HCT116 (cell line): ENCODE measurements at regions not wholly inside any gene's neighbourhood (a gene's known extent, or its start where the extent isn't known, plus 50 kb on each side); places are given as distances from the start of the nearest gene placed in this dataset.

Experiments used
- ATAC-seq: fragments of 200-7000 bp; cut with Tn5 transposase; 2 replicates; pipeline ENCODE4 v1.9.1; 2020; ENCODE audit warnings: mild to moderate bottlenecking, moderate library complexity
- BruUV-seq: library from RNA; stranded (reverse); fragments of 400-500 nt; replicated peaks from 2 replicates; lab custom pipeline; 2021; lab: Mats Ljungman, UMichigan
- CTCF ChIA-PET: fragments of 300-600 bp; sonication (Branson Sonifier 250); formaldehyde crosslinking; loops from one replicate; lab custom pipeline; 2021; ENCODE audit warnings: antibody characterized with exemption; lab: Charles Lee
- POLR2A ChIA-PET: fragments of 300-600, 350-600 bp; sonication (Branson Sonifier 250); formaldehyde crosslinking; loops from one replicate; lab custom pipeline; 2021; ENCODE audit warnings: antibody characterized with exemption; lab: Charles Lee
- RAD21 ChIA-PET, 2 experiments: fragments of 300-600 bp; sonication (Branson Sonifier 250); formaldehyde crosslinking; loops; one replicate each; lab custom pipeline; 2023; ENCODE audit warnings: low total read pairs in 2 of 2; ENCODE audit not compliant: uncharacterized antibody in 2 of 2, unreplicated experiment in 2 of 2, low non-redundant PET in 1 of 2; lab: Charles Lee
- DNase-seq: peaks from one replicate; pipeline ENCODE4 v3.0.0-alpha.2; 2010; ENCODE audit warnings: low read depth, low spot score
- H2AFZ ChIP-seq: fragments of 200-600 bp; shearing (Covaris generic), sonication (generic); 2 replicates; pipeline ENCODE4 v1.6.1; 2017; ENCODE audit warnings: low read depth, mixed run types, mixed read lengths, antibody characterized with exemption, low read length; ENCODE audit not compliant: poor library complexity, severe bottlenecking
- H3K27ac ChIP-seq: 2 replicates; pipeline ENCODE4 v1.5.1; 2012; ENCODE audit warnings: low read depth, low read length
- H3K27me3 ChIP-seq: fragments of 200-600 bp; sonication (generic); 2 replicates; pipeline ENCODE4 v1.6.1; 2016; ENCODE audit warnings: mixed run types, low read length, mixed read lengths; ENCODE audit not compliant: insufficient read depth
- H3K36me3 ChIP-seq, 2 experiments: fragments of 200-500 bp in 1 of 2; fragments of 200-600 bp in 1 of 2; sonication (Bioruptor generic) in 1 of 2; sonication (generic) in 1 of 2; 2 replicates each; pipeline versions ENCODE4 v1.5.1 to v1.6.1; 2014 to 2016; ENCODE audit warnings: low read length in 2 of 2, inconsistent platforms in 1 of 2, mixed read lengths in 1 of 2, mixed run types in 1 of 2; ENCODE audit not compliant: insufficient read depth in 2 of 2, control insufficient read depth in 1 of 2
- H3K4me1 ChIP-seq, 2 experiments: fragments of 200-600 bp in 1 of 2; sonication (generic) in 1 of 2; 2 replicates each; pipeline versions ENCODE4 v1.5.1 to v1.6.1; 2012 to 2017; ENCODE audit warnings: low read length in 2 of 2, inconsistent platforms in 1 of 2, mild to moderate bottlenecking in 1 of 2, mixed read lengths in 1 of 2, mixed run types in 1 of 2, moderate library complexity in 1 of 2; ENCODE audit not compliant: insufficient read depth in 2 of 2, control insufficient read depth in 1 of 2
- H3K4me2 ChIP-seq: fragments of 200-600 bp; sonication (generic); 2 replicates; pipeline ENCODE4 v1.6.1; 2017; ENCODE audit warnings: mixed run types, low read length, mixed read lengths
- H3K4me3 ChIP-seq, 2 experiments: fragments of 200-600 bp in 1 of 2; sonication (generic) in 1 of 2; replicated peaks in 1 of 2; 2 replicates each; pipeline ENCODE4 v1.5.1; 2011 to 2016; ENCODE audit warnings: low read length in 2 of 2, control low read depth in 1 of 2, low read depth in 1 of 2, mild to moderate bottlenecking in 1 of 2, mixed read lengths in 1 of 2, mixed run types in 1 of 2
- H3K79me2 ChIP-seq: fragments of 200-600 bp; sonication (generic); 2 replicates; pipeline ENCODE4 v1.6.1; 2017; ENCODE audit warnings: mild to moderate bottlenecking, mixed run types, low read length, moderate library complexity, mixed read lengths; ENCODE audit not compliant: insufficient read depth
- H3K9ac ChIP-seq: fragments of 200-600 bp; sonication (generic); 2 replicates; pipeline ENCODE4 v1.6.1; 2016; ENCODE audit warnings: low read length, mixed read lengths
- H3K9me2 ChIP-seq: fragments of 200-600 bp; sonication (generic), shearing (Covaris generic); 2 replicates; pipeline ENCODE4 v1.6.1; 2017; ENCODE audit warnings: mixed run types, mild to moderate bottlenecking, moderate library complexity; ENCODE audit not compliant: insufficient read depth
- H3K9me3 ChIP-seq, 2 experiments: fragments of 200-500 bp in 1 of 2; fragments of 200-600 bp in 1 of 2; sonication (Bioruptor generic) in 1 of 2; sonication (generic) in 1 of 2; 2 replicates each; pipeline ENCODE4 v1.6.1; 2014 to 2017; ENCODE audit warnings: low read length in 2 of 2, mixed read lengths in 2 of 2, inconsistent platforms in 1 of 2, low read depth in 1 of 2, mild to moderate bottlenecking in 1 of 2, mixed run types in 1 of 2, moderate library complexity in 1 of 2; ENCODE audit not compliant: control insufficient read depth in 1 of 2, insufficient read depth in 1 of 2
- H4K20me1 ChIP-seq: fragments of 200-600 bp; sonication (generic), shearing (Covaris generic); 2 replicates; pipeline ENCODE4 v1.6.1; 2017; ENCODE audit warnings: mixed run types, mild to moderate bottlenecking, moderate library complexity; ENCODE audit not compliant: insufficient read depth
- EZH2 ChIP-seq: fragments of 200-600 bp; sonication (generic); IDR thresholded peaks from 2 replicates; pipeline ENCODE4 v1.6.1; 2017; ENCODE audit warnings: antibody characterized with exemption, mixed run types
- EZH2phosphoT487 ChIP-seq: fragments of 200-600 bp; IDR thresholded peaks from 2 replicates; pipeline ENCODE4 v1.6.1; 2018; ENCODE audit warnings: antibody characterized with exemption, borderline replicate concordance
- POLR2A ChIP-seq: IDR thresholded peaks from 2 replicates; pipeline ENCODE4 v1.7.0; 2011; ENCODE audit warnings: borderline replicate concordance; ENCODE audit not compliant: insufficient read depth, insufficient read length; ENCODE audit errors: extremely low read depth
- RAD21 ChIP-seq: IDR thresholded peaks from 2 replicates; pipeline ENCODE4 v1.6.1; 2012; ENCODE audit warnings: low read depth, mild to moderate bottlenecking
- SP1 ChIP-seq: IDR thresholded peaks from 2 replicates; pipeline ENCODE4 v1.6.1; 2012; ENCODE audit warnings: low read depth
- SRF ChIP-seq: IDR thresholded peaks from 2 replicates; pipeline ENCODE4 v1.6.1; 2012; ENCODE audit warnings: low read depth
- TCF7L2 ChIP-seq: IDR thresholded peaks from 2 replicates; pipeline ENCODE4 v1.7.0; 2011; ENCODE audit warnings: borderline replicate concordance, inconsistent platforms; ENCODE audit not compliant: insufficient read depth, insufficient read length; ENCODE audit errors: extremely low read depth
- YY1 ChIP-seq: IDR thresholded peaks from 2 replicates; pipeline ENCODE4 v1.6.1; 2011; ENCODE audit warnings: low read length, low read depth, moderate library complexity, mild to moderate bottlenecking; ENCODE audit not compliant: insufficient replicate concordance; ENCODE audit errors: extremely low read depth
- intact Hi-C: fragments of 100-400 bp; cut with micrococcal nuclease; formaldehyde crosslinking; loops from 2 replicates; pipeline ENCODE4 v1.10.0; 2022
- TF ChIP-seq, protein P1 (sequence below): IDR thresholded peaks from 2 replicates; pipeline ENCODE4 v1.6.1; 2012
- TF ChIP-seq, protein P2 (sequence below): IDR thresholded peaks from 2 replicates; pipeline ENCODE4 v1.6.1; 2011; ENCODE audit warnings: mild to moderate bottlenecking, low read length, moderate library complexity; ENCODE audit not compliant: insufficient replicate concordance; ENCODE audit errors: extremely low read depth
- TF ChIP-seq, protein P3 (sequence below): IDR thresholded peaks from 2 replicates; pipeline ENCODE4 v1.6.1; 2012; ENCODE audit warnings: low read depth

DNA sequence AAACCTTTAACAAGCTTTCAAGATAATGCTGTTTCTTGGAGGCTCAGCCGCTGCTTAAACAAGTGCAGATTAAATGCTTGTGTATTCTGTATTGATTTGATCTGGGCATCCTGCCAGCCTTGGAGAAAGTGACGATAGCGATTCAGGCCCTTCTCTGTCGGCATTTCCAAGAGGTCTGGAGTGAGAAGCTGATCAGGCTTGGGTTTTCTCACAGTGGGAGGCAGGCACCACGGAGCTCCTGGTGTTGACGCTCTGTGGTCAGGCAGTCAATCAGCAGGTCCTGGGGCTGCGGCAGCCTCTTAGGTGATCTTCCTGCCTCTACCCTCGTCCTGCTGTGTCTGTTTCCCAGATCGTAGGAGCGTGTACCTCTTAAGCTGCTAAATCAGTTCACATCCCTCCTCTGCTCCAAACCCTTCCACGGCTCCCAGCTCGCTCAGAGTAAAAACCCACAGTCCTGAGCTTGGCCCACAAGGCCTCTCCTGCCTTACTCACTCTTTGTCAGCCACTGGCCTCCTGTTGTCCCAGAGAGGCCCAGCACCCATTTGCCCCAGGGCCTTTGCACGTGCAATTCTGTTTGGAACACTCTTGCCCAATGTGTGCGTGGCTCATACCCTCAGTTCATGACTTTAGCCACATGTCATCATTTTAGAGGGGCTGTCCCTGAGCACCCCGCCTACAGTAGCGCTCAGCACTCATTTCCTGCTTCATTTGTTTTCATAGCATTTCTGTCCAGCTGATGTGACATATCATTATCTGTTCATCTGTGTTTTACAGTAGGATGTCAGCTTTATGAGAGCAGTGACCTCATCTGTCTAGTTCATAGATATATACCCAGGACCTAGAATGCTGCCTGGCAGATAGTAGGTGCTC, 155.4 kb downstream of the AACS start:
- no peaks in the 10 kb centered on the region for H4K20me1 ChIP-seq
- no peak overlapping the region for H3K4me2 ChIP-seq
- no TSS peak for BruUV-seq
- ChIA-PET RAD21 (no interaction called here), CTCF (interaction anchor here (0.8 kb wide), 1 partner anchor 15 kb away, joined by 3 read pairs; no protein-coding TSS in a partner anchor), POLR2A (no interaction called here)
- no peaks in the 10 kb centered on the region for H3K79me2 ChIP-seq
- no peak for DNase-seq
- H3K27ac ChIP-seq, result no peak overlapping the region
- no peak for TF ChIP-seq SP1
- no peak for TF ChIP-seq EZH2phosphoT487
- TF ChIP-seq, protein P1, sequence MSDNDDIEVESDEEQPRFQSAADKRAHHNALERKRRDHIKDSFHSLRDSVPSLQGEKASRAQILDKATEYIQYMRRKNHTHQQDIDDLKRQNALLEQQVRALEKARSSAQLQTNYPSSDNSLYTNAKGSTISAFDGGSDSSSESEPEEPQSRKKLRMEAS, result no peak
- TF ChIP-seq TCF7L2, result peak; percentile 31
- TF ChIP-seq RAD21, result no peak
- H2AFZ ChIP-seq, result no peak overlapping the region
- no peak overlapping the region for H3K4me3 ChIP-seq
- H3K9ac ChIP-seq, result no peak overlapping the region
- H3K9me2 ChIP-seq, result no peaks in the 10 kb centered on the region
- no peaks in the 10 kb centered on the region for H3K36me3 ChIP-seq
- ATAC-seq, result peak; percentile 36; the same call in 1 of the 2 replicates
- H3K9me3 ChIP-seq, result no peaks in the 10 kb centered on the region
- H3K4me1 ChIP-seq, result no peaks in the 10 kb centered on the region
- intact Hi-C loops, result no loop called here
- H3K27me3 ChIP-seq, result peaks cover 6% of the 10 kb centered on the region; the same call in 1 of the 2 replicates

DNA sequence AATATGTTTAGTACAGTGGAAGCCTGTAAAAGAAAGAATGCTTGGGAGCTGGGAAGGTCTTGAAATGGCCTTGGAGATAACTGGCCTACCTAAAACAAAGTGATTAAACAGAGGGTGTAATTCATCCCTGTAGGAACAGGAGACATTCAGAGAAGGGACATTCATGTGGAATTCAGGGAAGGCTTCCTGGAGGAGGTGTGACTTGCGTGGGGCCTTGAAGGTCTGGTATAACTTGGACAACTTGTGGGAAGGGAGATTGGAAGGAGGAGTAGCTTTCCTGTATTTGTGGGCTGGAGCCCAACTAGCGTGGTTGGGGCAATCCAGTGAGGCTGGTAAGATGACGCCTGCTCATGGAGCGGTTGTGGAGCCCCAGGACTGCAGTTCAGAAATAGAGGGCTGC, 156.4 kb downstream of the AACS start:
- ATAC-seq (no peak), DNase-seq (no peak)
- POLR2A ChIA-PET, result no interaction called here
- H3K9me2 ChIP-seq, result no peaks in the 10 kb centered on the region
- no peaks in the 10 kb centered on the region for H3K9me3 ChIP-seq
- H3K9ac ChIP-seq, result no peak overlapping the region
- peaks cover 6% of the 10 kb centered on the region; the same call in 1 of the 2 replicates for H3K27me3 ChIP-seq
- no peak overlapping the region for H3K4me3 ChIP-seq
- CTCF ChIA-PET, result no interaction called here
- H2AFZ ChIP-seq, result no peak overlapping the region
- H3K27ac ChIP-seq, result no peak overlapping the region
- H4K20me1 ChIP-seq, result no peaks in the 10 kb centered on the region
- no peak overlapping the region for H3K4me2 ChIP-seq
- intact Hi-C loops, result no loop called here
- RAD21 ChIA-PET, result no interaction called here
- no peaks in the 10 kb centered on the region for H3K4me1 ChIP-seq
- BruUV-seq, result no TSS peak
- no peaks in the 10 kb centered on the region for H3K36me3 ChIP-seq
- no peaks in the 10 kb centered on the region for H3K79me2 ChIP-seq
- no peak for TF ChIP-seq POLR2A
- no peak for TF ChIP-seq SP1
- no peak for TF ChIP-seq TCF7L2
- no peak for TF ChIP-seq SRF
- TF ChIP-seq EZH2, result no peak
- TF ChIP-seq, protein P2, sequence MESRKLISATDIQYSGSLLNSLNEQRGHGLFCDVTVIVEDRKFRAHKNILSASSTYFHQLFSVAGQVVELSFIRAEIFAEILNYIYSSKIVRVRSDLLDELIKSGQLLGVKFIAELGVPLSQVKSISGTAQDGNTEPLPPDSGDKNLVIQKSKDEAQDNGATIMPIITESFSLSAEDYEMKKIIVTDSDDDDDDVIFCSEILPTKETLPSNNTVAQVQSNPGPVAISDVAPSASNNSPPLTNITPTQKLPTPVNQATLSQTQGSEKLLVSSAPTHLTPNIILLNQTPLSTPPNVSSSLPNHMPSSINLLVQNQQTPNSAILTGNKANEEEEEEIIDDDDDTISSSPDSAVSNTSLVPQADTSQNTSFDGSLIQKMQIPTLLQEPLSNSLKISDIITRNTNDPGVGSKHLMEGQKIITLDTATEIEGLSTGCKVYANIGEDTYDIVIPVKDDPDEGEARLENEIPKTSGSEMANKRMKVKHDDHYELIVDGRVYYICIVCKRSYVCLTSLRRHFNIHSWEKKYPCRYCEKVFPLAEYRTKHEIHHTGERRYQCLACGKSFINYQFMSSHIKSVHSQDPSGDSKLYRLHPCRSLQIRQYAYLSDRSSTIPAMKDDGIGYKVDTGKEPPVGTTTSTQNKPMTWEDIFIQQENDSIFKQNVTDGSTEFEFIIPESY, result no peak
- TF ChIP-seq, protein P3, sequence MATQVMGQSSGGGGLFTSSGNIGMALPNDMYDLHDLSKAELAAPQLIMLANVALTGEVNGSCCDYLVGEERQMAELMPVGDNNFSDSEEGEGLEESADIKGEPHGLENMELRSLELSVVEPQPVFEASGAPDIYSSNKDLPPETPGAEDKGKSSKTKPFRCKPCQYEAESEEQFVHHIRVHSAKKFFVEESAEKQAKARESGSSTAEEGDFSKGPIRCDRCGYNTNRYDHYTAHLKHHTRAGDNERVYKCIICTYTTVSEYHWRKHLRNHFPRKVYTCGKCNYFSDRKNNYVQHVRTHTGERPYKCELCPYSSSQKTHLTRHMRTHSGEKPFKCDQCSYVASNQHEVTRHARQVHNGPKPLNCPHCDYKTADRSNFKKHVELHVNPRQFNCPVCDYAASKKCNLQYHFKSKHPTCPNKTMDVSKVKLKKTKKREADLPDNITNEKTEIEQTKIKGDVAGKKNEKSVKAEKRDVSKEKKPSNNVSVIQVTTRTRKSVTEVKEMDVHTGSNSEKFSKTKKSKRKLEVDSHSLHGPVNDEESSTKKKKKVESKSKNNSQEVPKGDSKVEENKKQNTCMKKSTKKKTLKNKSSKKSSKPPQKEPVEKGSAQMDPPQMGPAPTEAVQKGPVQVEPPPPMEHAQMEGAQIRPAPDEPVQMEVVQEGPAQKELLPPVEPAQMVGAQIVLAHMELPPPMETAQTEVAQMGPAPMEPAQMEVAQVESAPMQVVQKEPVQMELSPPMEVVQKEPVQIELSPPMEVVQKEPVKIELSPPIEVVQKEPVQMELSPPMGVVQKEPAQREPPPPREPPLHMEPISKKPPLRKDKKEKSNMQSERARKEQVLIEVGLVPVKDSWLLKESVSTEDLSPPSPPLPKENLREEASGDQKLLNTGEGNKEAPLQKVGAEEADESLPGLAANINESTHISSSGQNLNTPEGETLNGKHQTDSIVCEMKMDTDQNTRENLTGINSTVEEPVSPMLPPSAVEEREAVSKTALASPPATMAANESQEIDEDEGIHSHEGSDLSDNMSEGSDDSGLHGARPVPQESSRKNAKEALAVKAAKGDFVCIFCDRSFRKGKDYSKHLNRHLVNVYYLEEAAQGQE, result no peak
- no peak for TF ChIP-seq YY1
